GM23338 (cell line): ENCODE measurements at regions not wholly inside any gene's neighbourhood (a gene's known extent, or its start where the extent isn't known, plus 50 kb on each side); places are given as distances from the start of the nearest gene placed in this dataset.

Experiments
- ATAC-seq: fragments of 200-7000 bp; cut with Tn5 transposase; 3 replicates; pipeline ENCODE4 v1.9.1; 2020
- DNase-seq: peaks from one replicate; pipeline ENCODE4 v3.0.0-alpha.2; 2015; ENCODE audit warnings: low spot score
- H2AFZ ChIP-seq: fragments of 200-600 bp; sonication (generic); 2 replicates; pipeline ENCODE4 v1.8.0; 2016; ENCODE audit warnings: antibody characterized with exemption, mild to moderate bottlenecking, moderate library complexity
- H3F3A ChIP-seq: fragments of 200-600 bp; sonication (generic); replicated peaks from 2 replicates; pipeline ENCODE4 v1.8.0; 2017; ENCODE audit warnings: antibody characterized with exemption, mixed run types, low read depth
- H3K27ac ChIP-seq: fragments of 200-600 bp; sonication (generic); 2 replicates; pipeline ENCODE4 v1.6.1; 2016; ENCODE audit warnings: low read depth
- H3K27me3 ChIP-seq: fragments of 200-600 bp; sonication (generic); 2 replicates; pipeline ENCODE4 v1.8.0; 2016; ENCODE audit warnings: mild to moderate bottlenecking, mixed run types, moderate library complexity; ENCODE audit not compliant: insufficient read depth
- H3K36me3 ChIP-seq: fragments of 200-600 bp; sonication (generic); 2 replicates; pipeline ENCODE4 v1.8.0; 2016; ENCODE audit warnings: mild to moderate bottlenecking; ENCODE audit not compliant: insufficient read depth
- H3K4me1 ChIP-seq: fragments of 200-600 bp; sonication (generic); 2 replicates; pipeline ENCODE4 v1.8.0; 2016; ENCODE audit warnings: mild to moderate bottlenecking, moderate library complexity; ENCODE audit not compliant: insufficient read depth
- H3K4me2 ChIP-seq: fragments of 200-600 bp; sonication (generic); 2 replicates; pipeline ENCODE4 v1.7.1; 2017; ENCODE audit warnings: mixed run types
- H3K4me3 ChIP-seq: fragments of 200-600 bp; sonication (generic); 2 replicates; pipeline ENCODE4 v1.6.1; 2016; ENCODE audit warnings: mixed run types
- H3K79me2 ChIP-seq: fragments of 200-600 bp; sonication (generic); replicated peaks from 2 replicates; pipeline ENCODE4 v1.8.0; 2017; ENCODE audit warnings: mild to moderate bottlenecking; ENCODE audit not compliant: insufficient read depth
- H3K9me2 ChIP-seq: fragments of 200-600 bp; sonication (generic); 2 replicates; pipeline ENCODE4 v1.8.0; 2017; ENCODE audit not compliant: insufficient read depth
- H4K20me1 ChIP-seq: fragments of 200-600 bp; sonication (generic); replicated peaks from 2 replicates; pipeline ENCODE4 v1.8.0; 2017; ENCODE audit warnings: mild to moderate bottlenecking; ENCODE audit not compliant: insufficient read depth
- H3K27ac Mint-ChIP-seq: 2 replicates; pipeline ENCODE4 v1.8.0; 2020; ENCODE audit warnings: inconsistent platforms, mild to moderate bottlenecking, moderate library complexity, mixed read lengths
- H3K27me3 Mint-ChIP-seq: 3 replicates; pipeline ENCODE4 v1.8.0; 2022; ENCODE audit warnings: low read depth, mild to moderate bottlenecking, moderate library complexity, mixed read lengths, inconsistent platforms; ENCODE audit not compliant: insufficient read depth, poor library complexity
- H3K36me3 Mint-ChIP-seq: 3 replicates; pipeline ENCODE4 v1.8.0; 2021; ENCODE audit warnings: low read depth, mild to moderate bottlenecking, inconsistent platforms, moderate library complexity, mixed read lengths
- H3K4me1 Mint-ChIP-seq: 3 replicates; pipeline ENCODE4 v1.8.0; 2020; ENCODE audit warnings: mild to moderate bottlenecking, inconsistent platforms, mixed read lengths
- H3K4me3 Mint-ChIP-seq: 3 replicates; pipeline ENCODE4 v1.8.0; 2021; ENCODE audit warnings: moderate library complexity, mild to moderate bottlenecking, inconsistent platforms, mixed read lengths
- H3K9me3 Mint-ChIP-seq: 3 replicates; pipeline ENCODE4 v1.8.0; 2020; ENCODE audit warnings: moderate library complexity, mild to moderate bottlenecking, inconsistent platforms, mixed read lengths
- EZH2 ChIP-seq: fragments of 200-600 bp; sonication (generic); IDR thresholded peaks from one replicate; pipeline ENCODE4 v1.8.0; 2017; ENCODE audit warnings: antibody characterized with exemption, mild to moderate bottlenecking, low read depth; ENCODE audit not compliant: unreplicated experiment
- EZH2phosphoT487 ChIP-seq: fragments of 200-600 bp; sonication (generic); IDR thresholded peaks from one replicate; pipeline ENCODE4 v1.8.1; 2018; ENCODE audit warnings: antibody characterized with exemption; ENCODE audit not compliant: unreplicated experiment
- JUNB ChIP-seq: IDR thresholded peaks from one replicate; pipeline ENCODE4 v1.6.1; 2016; ENCODE audit warnings: antibody characterized with exemption; ENCODE audit not compliant: unreplicated experiment
- NANOG ChIP-seq: IDR thresholded peaks from 2 replicates; pipeline ENCODE4 v1.6.1; 2016; ENCODE audit warnings: antibody characterized with exemption, borderline replicate concordance
- POLR2AphosphoS5 ChIP-seq: IDR thresholded peaks from 2 replicates; pipeline ENCODE4 v1.6.1; 2016; ENCODE audit warnings: antibody characterized with exemption, low read depth
- REST ChIP-seq: IDR thresholded peaks from one replicate; pipeline ENCODE4 v1.6.1; 2018; ENCODE audit warnings: antibody characterized with exemption; ENCODE audit not compliant: unreplicated experiment
- STAT1 ChIP-seq: IDR thresholded peaks from one replicate; pipeline ENCODE4 v1.6.1; 2016; ENCODE audit warnings: antibody characterized with exemption; ENCODE audit not compliant: unreplicated experiment
- ZNF114 ChIP-seq: fragments of 250-450 bp; sonication (Bioruptor Pico); IDR thresholded peaks from 2 replicates; pipeline ENCODE4 v1.5.0; 2020; ENCODE audit warnings: mild to moderate bottlenecking, moderate library complexity
- ZNF331 ChIP-seq: fragments of 250-450 bp; sonication (Bioruptor Pico); IDR thresholded peaks from 2 replicates; pipeline ENCODE4 v1.5.0; 2020; ENCODE audit warnings: low read depth, mild to moderate bottlenecking, moderate library complexity
- TF ChIP-seq, protein P1 (sequence below): IDR thresholded peaks from 2 replicates; pipeline ENCODE4 v1.6.1; 2016; ENCODE audit warnings: antibody characterized with exemption
- TF ChIP-seq, protein P2 (sequence below), 2 experiments: fragments of 200-600 bp in 1 of 2; sonication (generic) in 1 of 2; conservative IDR thresholded peaks; 2 replicates each; pipeline versions ENCODE4 v1.5.1 to v1.6.1; 2016 to 2017; ENCODE audit warnings: antibody characterized with exemption in 2 of 2, low read depth in 2 of 2, mild to moderate bottlenecking in 2 of 2, moderate library complexity in 1 of 2

DNA sequence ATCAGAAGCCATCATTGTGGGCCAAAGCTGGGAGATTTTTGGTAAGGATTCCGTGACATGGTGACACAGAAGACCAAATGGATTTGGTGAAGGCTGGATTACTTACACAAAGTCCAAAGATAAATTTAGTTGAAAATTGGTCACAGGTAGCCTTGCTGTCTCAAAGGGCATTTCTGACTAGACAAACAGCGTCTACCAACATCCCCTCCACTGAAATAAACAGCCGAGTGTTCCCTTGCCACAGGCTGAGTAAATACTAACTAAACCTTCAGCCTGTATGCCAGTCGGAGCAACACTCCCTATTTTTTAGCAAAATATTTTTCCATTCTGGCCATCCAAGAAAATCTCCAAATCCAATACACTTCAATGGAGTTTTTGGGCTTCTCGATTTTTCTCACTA, 279.9 kb upstream of the CITED2 start (continued):
- TF ChIP-seq, protein P1, sequence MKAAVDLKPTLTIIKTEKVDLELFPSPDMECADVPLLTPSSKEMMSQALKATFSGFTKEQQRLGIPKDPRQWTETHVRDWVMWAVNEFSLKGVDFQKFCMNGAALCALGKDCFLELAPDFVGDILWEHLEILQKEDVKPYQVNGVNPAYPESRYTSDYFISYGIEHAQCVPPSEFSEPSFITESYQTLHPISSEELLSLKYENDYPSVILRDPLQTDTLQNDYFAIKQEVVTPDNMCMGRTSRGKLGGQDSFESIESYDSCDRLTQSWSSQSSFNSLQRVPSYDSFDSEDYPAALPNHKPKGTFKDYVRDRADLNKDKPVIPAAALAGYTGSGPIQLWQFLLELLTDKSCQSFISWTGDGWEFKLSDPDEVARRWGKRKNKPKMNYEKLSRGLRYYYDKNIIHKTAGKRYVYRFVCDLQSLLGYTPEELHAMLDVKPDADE: no peak
- no peak for TF ChIP-seq EZH2phosphoT487
- TF ChIP-seq, protein P2, sequence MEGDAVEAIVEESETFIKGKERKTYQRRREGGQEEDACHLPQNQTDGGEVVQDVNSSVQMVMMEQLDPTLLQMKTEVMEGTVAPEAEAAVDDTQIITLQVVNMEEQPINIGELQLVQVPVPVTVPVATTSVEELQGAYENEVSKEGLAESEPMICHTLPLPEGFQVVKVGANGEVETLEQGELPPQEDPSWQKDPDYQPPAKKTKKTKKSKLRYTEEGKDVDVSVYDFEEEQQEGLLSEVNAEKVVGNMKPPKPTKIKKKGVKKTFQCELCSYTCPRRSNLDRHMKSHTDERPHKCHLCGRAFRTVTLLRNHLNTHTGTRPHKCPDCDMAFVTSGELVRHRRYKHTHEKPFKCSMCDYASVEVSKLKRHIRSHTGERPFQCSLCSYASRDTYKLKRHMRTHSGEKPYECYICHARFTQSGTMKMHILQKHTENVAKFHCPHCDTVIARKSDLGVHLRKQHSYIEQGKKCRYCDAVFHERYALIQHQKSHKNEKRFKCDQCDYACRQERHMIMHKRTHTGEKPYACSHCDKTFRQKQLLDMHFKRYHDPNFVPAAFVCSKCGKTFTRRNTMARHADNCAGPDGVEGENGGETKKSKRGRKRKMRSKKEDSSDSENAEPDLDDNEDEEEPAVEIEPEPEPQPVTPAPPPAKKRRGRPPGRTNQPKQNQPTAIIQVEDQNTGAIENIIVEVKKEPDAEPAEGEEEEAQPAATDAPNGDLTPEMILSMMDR (conservative IDR thresholded peaks at IDR 0.05; ENCODE audit: low read depth in 2 of 2): no peak
- TF ChIP-seq JUNB: no peak
- TF ChIP-seq ZNF331 (CRISPR knock-in tag): no peak
- no peak for TF ChIP-seq ZNF114 (CRISPR knock-in tag)
- TF ChIP-seq NANOG: no peak
- TF ChIP-seq REST: no peak
- no peak for TF ChIP-seq POLR2AphosphoS5
- no peak for TF ChIP-seq STAT1
- TF ChIP-seq EZH2: no peak

DNA sequence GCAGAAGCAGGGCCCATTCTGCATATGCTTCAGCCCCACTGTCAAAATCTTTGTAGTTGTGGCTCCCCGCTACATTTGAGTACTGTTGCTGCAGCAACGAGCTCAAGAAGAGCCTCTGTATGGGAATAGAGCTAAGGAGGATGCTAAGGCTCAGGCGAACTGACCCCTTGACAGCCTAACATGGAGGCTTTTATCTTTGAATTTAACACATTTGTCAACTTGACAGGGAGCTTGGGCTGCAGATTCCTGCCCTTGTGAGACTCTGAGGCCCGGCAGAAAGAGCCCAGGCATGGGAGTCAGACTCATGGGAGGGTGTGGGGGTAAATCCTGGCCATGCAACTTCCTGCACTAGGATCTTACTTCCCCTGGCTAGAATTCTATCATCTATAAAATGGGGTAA, 278.7 kb upstream of the CITED2 start:
- Histone ChIP-seq H3K36me3 (no peaks in the 10 kb centered on the region), H3K4me1 (peaks cover 4% of the 10 kb centered on the region), H3K27ac (no peak overlapping the region), H3K27me3 (no peaks in the 10 kb centered on the region), H4K20me1 (no peaks in the 10 kb centered on the region), H3K4me2 (no peak overlapping the region), H3K9me2 (peaks cover 4% of the 10 kb centered on the region; the same call in 1 of the 2 replicates), H3K4me3 (no peak overlapping the region), H3F3A (no peaks in the 10 kb centered on the region), H2AFZ (peak overlapping the region; percentile 6; the same call in 1 of the 2 replicates), H3K79me2 (no peaks in the 10 kb centered on the region)
- no peak for ATAC-seq
- no peaks in the 10 kb centered on the region for H3K9me3 Mint-ChIP-seq
- no peak overlapping the region; the same call in 1 of the 2 replicates for H3K27ac Mint-ChIP-seq
- peak; percentile 7 for DNase-seq
- H3K4me1 Mint-ChIP-seq: peaks cover 24% of the 10 kb centered on the region
- no peaks in the 10 kb centered on the region for H3K36me3 Mint-ChIP-seq
- no peak overlapping the region for H3K4me3 Mint-ChIP-seq
- H3K27me3 Mint-ChIP-seq: no peaks in the 10 kb centered on the region
- TF ChIP-seq, protein P2 (conservative IDR thresholded peaks at IDR 0.05; ENCODE audit: low read depth in 2 of 2): no peak
